ENCODE measurements at regions not wholly inside any gene's neighbourhood (a gene's known extent, or its start where the extent isn't known, plus 50 kb on each side); places are given as distances from the start of the nearest gene placed in this dataset.

GRCh38 chr2:59936048-59936447 is 617.4 kb downstream of the BCL11A start (continued):
- TF ChIP-seq HSF1 (IDR thresholded peaks at IDR 0.05; ENCODE audit: low read depth, low read length) (no peak), CBX3 (IDR thresholded peaks at IDR 0.05; ENCODE audit: borderline replicate concordance, low read depth) (no peak), ZBTB11 (CRISPR knock-in tag; IDR thresholded peaks at IDR 0.05) (no peak), SIN3A (IDR thresholded peaks at IDR 0.05; ENCODE audit: low read depth, low read length) (no peak)

GRCh38 chr2:59935005-59935404 is 618.4 kb downstream of the BCL11A start:
- no peak overlapping the region for H3K4me3 ChIP-seq
- BruUV-seq (replicated peaks) = no TSS peak
- 14% methylated on average over 2 of the region's 2 CpGs for WGBS (ENCODE audit: insufficient coverage, insufficient replicate concordance, low lambda C conversion rate, missing lambda C conversion rate)
- H3K9me3 ChIP-seq (replicated peaks; ENCODE audit: control insufficient read depth, insufficient read depth, low read length) = no peaks in the 10 kb centered on the region
- ATAC-seq (no peak), DNase-seq (ENCODE audit: low read depth, low spot score) (no peak), FAIRE-seq (no peak)
- H3K4me2 ChIP-seq (ENCODE audit: control insufficient read depth, insufficient read depth) = no peak overlapping the region
- no peaks in the 10 kb centered on the region for H3K79me2 ChIP-seq (ENCODE audit: control insufficient read depth, insufficient read depth, low read length)
- no peaks in the 10 kb centered on the region for H4K20me1 ChIP-seq (ENCODE audit: control insufficient read depth, insufficient read depth)
- no peak overlapping the region for H3K9ac ChIP-seq (ENCODE audit: control insufficient read depth, insufficient read depth, low read length)
- ChIA-PET CTCF (no interaction called here), SMC1A (ENCODE audit: uncharacterized antibody, unreplicated experiment) (interaction anchor here (0.6 kb wide), 1 partner anchor 39 kb away, joined by 3 read pairs; no protein-coding TSS in a partner anchor), POLR2A (no interaction called here), RAD21 (ENCODE audit: unreplicated experiment) (no interaction called here)
- intact Hi-C loops (cut with micrococcal nuclease; ENCODE audit: unreplicated experiment) = no loop called here
- H3K36me3 ChIP-seq (ENCODE audit: control insufficient read depth in 2 of 2, insufficient read depth in 2 of 2, low read length in 1 of 2) = no peaks in the 10 kb centered on the region
- no peaks in the 10 kb centered on the region for H3K27me3 ChIP-seq (replicated peaks in 1 of 2; ENCODE audit: control insufficient read depth in 2 of 2, insufficient read depth in 2 of 2, low read length in 1 of 2)
- H2AFZ ChIP-seq (ENCODE audit: control insufficient read depth, low read depth, low read length) = no peak overlapping the region
- no peak overlapping the region for H3K27ac ChIP-seq (ENCODE audit: control insufficient read depth, insufficient read depth)
- in situ Hi-C loops (cut with MboI) = no loop called here
- H3K4me1 ChIP-seq (ENCODE audit: control insufficient read depth, insufficient read depth, low read length) = no peaks in the 10 kb centered on the region
- TF ChIP-seq RELB (IDR thresholded peaks at IDR 0.05; ENCODE audit: low read depth) = no peak
- no peak for TF ChIP-seq SREBF2 (IDR thresholded peaks at IDR 0.05; ENCODE audit: low read length)
- TF ChIP-seq IRF4 (IDR thresholded peaks at IDR 0.05; ENCODE audit: low read depth, low read length) = no peak
- TF ChIP-seq ZBED1 (IDR thresholded peaks at IDR 0.05; ENCODE audit: borderline replicate concordance) = no peak
- no peak for TF ChIP-seq ZBTB40 (IDR thresholded peaks at IDR 0.05; ENCODE audit: borderline replicate concordance)
- TF ChIP-seq FOXK2 (IDR thresholded peaks at IDR 0.05) = no peak
- no peak for TF ChIP-seq MLLT1 (IDR thresholded peaks at IDR 0.05)

All from GM12878 (cell line).